ENCODE measurements at regions not wholly inside any gene's neighbourhood (a gene's known extent, or its start where the extent isn't known, plus 50 kb on each side); places are given as distances from the start of the nearest gene placed in this dataset.
A peak's percentile ranks its signal among the peaks of the same experiment; 100 is the strongest.

DNA sequence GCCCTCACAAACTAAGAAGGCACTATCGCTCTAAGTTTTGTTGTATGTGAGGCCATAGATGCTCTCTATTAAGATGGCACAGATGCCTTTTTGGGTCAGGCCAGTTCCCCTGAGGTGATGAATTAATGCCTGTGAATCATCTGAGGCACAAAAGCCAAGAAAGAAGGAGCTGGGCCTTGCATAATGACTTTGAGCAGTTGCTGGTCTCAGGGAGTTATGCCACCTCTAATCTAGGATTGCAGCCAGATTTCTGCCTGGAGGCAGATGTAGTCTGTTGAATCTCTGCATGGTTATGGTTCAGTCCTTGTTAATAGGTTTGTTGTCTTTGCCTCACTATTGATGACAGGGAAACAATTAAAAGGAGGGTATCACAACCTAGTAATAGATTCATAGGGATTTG, 168.1 kb upstream of the CHRM3 start:
- no peak for DNase-seq

DNA sequence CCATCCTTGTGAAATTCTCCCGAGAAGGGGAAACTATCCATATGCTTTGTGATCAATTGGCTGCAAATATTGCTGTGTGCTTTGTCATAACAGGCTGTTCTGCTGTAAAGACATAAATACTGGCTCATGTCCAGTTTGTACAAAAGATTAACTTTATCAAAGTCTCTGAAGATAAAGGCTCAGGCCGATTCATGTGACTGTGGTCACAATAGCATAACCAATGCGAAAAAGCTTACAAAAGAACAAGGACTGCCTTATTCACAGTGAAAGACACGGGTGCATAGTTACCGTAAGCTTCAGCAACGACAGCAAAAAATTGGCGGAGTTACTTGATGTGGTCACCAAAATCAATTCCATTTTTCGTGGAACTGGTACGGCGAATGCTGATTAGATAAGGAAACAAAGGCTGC, 173.6 kb upstream of the CHRM3 start:
- no peak for DNase-seq

- no peak for DNase-seq
Observed at GRCh38 chr1:239209591-239209990, 176.8 kb upstream of the CHRM3 start.

GRCh38 chr1:239204401-239204800, 182.0 kb upstream of the CHRM3 start:
- DNase-seq = no peak

DNA sequence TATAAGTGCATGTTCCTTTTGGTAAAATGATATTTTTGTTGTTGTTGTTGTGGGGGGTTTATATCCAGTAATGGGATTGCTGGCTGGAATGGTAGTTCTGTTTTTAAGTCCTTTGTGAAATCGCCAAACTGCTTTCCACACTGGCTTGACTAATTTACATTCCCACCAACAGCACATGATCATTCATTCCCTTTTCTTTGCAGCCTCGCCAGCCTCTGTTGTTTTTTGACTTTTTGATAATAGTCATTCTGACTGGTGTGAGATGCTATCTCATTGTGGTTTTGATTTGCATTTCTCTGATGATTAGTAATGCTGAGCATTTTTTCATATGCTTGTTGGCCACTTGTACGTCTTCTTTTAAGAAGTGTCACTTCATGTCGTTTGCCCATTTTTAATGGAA, 188.5 kb upstream of the CHRM3 start:
- no peak for DNase-seq

- DNase-seq = no peak
Observed at GRCh38 chr1:239189998-239190512, 196.3 kb upstream of the CHRM3 start.

DNA sequence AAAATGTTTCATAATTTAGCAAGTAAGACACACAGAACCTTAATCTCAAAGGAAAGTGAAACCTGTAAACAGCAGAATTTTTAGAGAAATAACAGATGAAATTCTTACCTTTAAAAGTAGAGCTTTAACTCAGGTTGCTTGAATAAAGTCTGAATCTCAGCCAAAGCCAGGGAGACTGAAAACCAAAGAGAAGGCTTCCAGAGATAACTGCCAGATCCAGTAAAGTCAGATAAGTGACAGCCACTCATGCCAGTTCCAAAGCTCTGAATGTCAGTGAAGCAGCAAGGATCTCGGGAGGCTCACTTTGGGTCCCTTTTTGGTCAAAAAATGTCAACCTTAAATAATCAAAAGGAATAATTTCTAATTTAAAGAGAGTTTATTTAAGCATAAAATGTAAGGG, 199.9 kb upstream of the CHRM3 start:
- DNase-seq = no peak

DNA sequence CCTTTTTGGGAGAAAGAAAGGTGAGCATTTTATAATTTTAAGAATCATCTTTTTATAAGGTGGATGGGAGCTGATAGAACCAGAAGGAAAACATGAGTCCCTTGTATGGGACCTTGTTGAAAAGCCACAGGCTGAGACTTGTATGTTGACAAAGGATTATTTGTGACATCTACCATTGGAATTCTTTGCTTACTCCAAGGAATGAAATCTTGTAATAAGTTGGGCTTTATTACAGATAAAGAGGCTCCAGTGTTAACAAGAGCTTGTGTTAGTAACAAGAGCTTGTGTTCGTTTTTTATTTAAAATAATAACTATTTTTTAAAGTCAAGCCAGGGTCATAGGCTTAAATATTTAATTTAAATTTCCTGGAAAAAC, 201.1 kb upstream of the CHRM3 start:
- DNase-seq = no peak

DNA sequence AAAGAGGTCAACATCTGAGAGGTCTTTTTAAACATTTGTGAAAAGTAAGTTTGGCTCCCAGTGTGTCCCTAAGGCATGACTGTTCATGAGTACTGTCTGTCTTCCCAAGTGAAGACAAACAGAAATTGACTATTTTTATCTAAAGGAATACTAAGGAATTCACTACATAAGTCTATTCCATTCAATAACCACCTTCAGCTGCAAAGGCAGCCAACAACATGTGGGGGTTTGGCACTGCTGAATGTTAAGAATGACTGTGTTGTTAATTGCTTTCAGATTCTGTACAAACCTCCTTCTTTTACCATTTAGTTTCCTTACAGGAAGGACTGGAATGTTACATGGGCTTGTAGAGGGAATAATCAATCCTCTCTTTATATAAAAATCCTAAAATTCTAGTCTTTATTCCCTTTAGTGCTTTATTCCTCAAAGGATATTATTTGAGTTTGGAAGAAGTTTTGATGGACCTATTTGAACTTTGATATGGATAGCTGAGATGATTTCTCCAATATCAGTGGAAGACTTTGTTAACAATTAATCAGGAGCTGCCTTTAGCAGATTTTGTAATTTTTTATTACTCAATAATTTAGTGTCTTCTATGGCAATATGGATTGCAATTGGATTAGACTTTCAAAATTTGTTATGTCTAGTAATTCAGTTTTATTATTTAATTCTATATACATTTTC, 201.7 kb upstream of the CHRM3 start:
- DNase-seq = no peak

- DNase-seq = no peak
Observed at GRCh38 chr1:239178961-239179360, 207.4 kb upstream of the CHRM3 start.

DNA sequence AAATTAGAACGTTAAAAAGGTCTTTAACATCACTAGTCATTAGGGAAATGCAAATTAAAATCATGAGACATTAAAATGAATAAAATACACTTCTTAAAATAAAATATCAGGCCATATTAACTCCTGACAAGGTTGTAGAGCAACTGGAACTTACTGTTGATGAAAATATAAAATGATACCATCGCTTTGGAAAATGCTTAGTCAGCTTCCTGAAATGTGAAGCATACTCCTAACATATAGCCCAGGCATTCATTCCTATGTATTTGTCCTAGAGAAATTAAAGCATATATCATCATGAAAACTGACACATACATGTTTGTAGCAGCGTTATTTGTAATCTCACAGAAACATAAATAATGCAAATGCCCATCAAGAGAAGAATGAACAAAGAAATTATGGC, 211.5 kb upstream of the CHRM3 start:
- no peak for DNase-seq

GRCh38 chr1:239170828-239171227, 215.5 kb upstream of the CHRM3 start:
- DNase-seq = no peak

DNA sequence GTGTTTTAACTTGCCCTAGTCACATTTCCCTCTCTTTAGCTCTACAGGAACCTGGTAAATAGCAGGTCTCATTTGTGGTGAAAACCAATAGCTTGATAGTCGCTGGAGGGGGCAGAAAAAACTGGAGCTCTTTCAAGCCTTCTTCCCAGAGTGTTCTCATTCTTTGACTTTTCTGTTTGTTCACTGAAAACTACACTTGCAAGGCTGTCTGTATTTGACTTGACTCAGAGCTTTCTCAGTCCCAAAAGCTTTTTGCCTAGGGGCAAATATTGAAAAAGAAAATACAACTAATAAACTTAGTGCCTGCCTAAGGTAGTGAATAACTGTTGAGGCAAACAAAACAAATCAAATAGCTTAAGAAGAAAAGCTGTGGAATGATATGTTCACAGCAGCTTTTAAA, 217.1 kb upstream of the CHRM3 start:
- DNase-seq = no peak

GRCh38 chr1:239164451-239165180, 221.8 kb upstream of the CHRM3 start:
- DNase-seq = no peak

- DNase-seq = peak; percentile 52
Observed at GRCh38 chr1:239155466-239156091, 230.8 kb upstream of the CHRM3 start.

GRCh38 chr1:239151937-239152336, 234.4 kb upstream of the CHRM3 start:
- DNase-seq = no peak

DNA sequence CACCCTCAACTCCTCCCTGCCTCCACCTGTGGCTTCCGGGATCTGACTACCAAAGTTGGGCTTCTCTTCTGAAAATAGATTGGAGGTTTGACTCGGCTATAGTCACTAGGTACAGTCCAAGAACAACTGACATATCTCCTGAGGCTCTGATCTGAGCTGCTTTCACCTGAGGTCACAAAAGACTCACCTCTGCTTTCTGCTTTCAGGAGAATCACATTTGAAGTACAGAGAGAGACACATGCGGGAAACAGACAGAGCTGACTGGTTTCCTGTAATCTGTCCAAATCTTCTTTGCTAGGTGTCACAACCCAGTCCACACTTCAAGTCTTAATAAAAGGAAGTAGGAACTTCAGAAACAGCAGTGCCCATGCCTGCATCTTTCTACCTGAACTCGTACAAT, 245.4 kb upstream of the CHRM3 start:
- DNase-seq = no peak

DNA sequence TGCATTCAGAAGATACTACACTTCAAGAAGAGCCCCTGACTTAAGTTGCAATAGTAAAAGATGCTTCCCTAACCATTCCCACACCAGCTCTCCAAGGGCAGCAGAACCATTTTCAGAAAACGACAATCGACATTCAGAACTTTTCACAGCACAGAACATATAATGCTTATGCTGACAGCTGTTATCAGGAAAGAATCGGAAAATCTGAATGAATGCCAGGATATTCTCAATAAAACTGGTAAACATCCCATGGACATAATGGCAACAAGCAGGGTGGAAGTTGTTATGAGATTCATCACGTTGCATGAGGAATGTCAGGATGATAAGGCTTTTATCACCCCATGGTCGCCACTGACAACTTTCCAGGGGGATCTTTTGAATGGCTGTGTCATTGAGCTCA, 246.6 kb upstream of the CHRM3 start:
- no peak for DNase-seq

DNA sequence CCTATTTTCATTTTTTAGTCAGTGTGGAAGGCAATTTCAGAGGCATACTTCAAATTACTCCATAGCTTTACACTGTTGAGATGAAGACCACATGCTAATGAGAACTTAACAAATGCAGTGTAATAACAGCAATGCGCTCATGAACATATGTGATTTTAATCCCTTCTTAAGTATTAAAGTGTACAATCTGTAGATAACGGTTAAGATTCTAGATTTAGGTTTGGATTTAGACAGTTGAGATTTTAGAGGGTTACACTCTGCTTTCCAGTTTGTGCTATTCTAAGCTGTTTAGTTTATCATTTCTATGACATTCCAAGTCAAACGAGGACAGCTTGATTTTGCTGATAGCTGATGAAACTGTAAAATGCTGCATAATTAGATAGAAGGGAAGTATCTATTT, 257.8 kb upstream of the CHRM3 start:
- DNase-seq = no peak

- no peak for DNase-seq
Observed at GRCh38 chr1:239126884-239127283, 259.5 kb upstream of the CHRM3 start.

DNA sequence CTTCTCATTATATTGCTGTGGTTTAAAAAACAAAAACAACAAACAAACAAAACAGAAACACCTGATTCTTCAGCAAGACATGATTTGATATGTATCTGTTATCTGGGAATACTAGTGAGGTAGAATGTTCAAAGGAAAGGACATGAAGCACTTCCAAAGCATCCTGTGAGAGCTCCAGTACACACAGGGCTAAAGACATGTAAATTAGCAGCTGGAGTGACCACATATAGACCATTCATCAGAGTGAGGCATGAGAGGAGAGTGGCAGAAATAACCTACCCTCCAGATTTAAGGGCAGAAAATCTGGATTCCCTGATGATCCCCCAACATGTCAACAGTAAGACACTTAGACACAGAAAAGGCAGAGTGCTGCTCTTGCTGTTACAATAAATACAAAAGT, 260.5 kb upstream of the CHRM3 start:
- DNase-seq = no peak

- DNase-seq = no peak
Observed at GRCh38 chr1:239125027-239125426, 261.3 kb upstream of the CHRM3 start.

GRCh38 chr1:239123260-239123659, 263.1 kb upstream of the CHRM3 start:
- DNase-seq = no peak

Measured in renal pelvis (tissue), 1 donor.